Endothelial cell (in vitro differentiated cells): ENCODE measurements at regions not wholly inside any gene's neighbourhood (a gene's known extent, or its start where the extent isn't known, plus 50 kb on each side); places are given as distances from the start of the nearest gene placed in this dataset.

Source experiments
- DNase-seq: peaks from one replicate; pipeline ENCODE4 v3.0.0; 2021; ENCODE audit warnings: low spot score
- H3K27ac Mint-ChIP-seq: one replicate; pipeline ENCODE4 v1.8.0; 2021; ENCODE audit warnings: mixed read lengths, inconsistent platforms; ENCODE audit not compliant: unreplicated experiment
- H3K27me3 Mint-ChIP-seq: one replicate; pipeline ENCODE4 v1.8.0; 2021; ENCODE audit warnings: mild to moderate bottlenecking, moderate library complexity, mixed read lengths, inconsistent platforms; ENCODE audit not compliant: unreplicated experiment
- H3K36me3 Mint-ChIP-seq: one replicate; pipeline ENCODE4 v1.8.0; 2021; ENCODE audit warnings: mild to moderate bottlenecking, low read depth, mixed read lengths, inconsistent platforms; ENCODE audit not compliant: unreplicated experiment
- H3K4me1 Mint-ChIP-seq: one replicate; pipeline ENCODE4 v1.8.0; 2021; ENCODE audit warnings: mild to moderate bottlenecking, mixed read lengths, inconsistent platforms; ENCODE audit not compliant: unreplicated experiment
- H3K4me3 Mint-ChIP-seq: one replicate; pipeline ENCODE4 v1.8.0; 2021; ENCODE audit warnings: mild to moderate bottlenecking, mixed read lengths, inconsistent platforms; ENCODE audit not compliant: unreplicated experiment
- H3K9me3 Mint-ChIP-seq: one replicate; pipeline ENCODE4 v1.8.0; 2021; ENCODE audit warnings: mixed read lengths, inconsistent platforms; ENCODE audit not compliant: unreplicated experiment
- CTCF ChIP-seq: fragments of 200-600 bp; sonication (generic); IDR thresholded peaks from one replicate; pipeline ENCODE4 v1.5.0; 2021; ENCODE audit warnings: antibody characterized with exemption; ENCODE audit not compliant: unreplicated experiment

GRCh38 chr13:42393573-42394360, 121.8 kb downstream of the AKAP11 start:
- Mint-ChIP-seq H3K9me3 (no peaks in the 10 kb centered on the region), H3K4me1 (peaks cover 17% of the 10 kb centered on the region), H3K36me3 (no peaks in the 10 kb centered on the region), H3K4me3 (no peak overlapping the region), H3K27me3 (peaks cover 6% of the 10 kb centered on the region), H3K27ac (peak overlapping the region; percentile 26)
- TF ChIP-seq CTCF: no peak
- no peak for DNase-seq

- TF ChIP-seq CTCF: no peak
- no peak for DNase-seq
- no peaks in the 10 kb centered on the region for H3K9me3 Mint-ChIP-seq
- H3K36me3 Mint-ChIP-seq: no peaks in the 10 kb centered on the region
- H3K4me3 Mint-ChIP-seq: no peak overlapping the region
- peaks cover 17% of the 10 kb centered on the region for H3K4me1 Mint-ChIP-seq
- peaks cover 6% of the 10 kb centered on the region for H3K27me3 Mint-ChIP-seq
- H3K27ac Mint-ChIP-seq: peak overlapping the region; percentile 26
Measured at GRCh38 chr13:42394361-42394708, 122.4 kb downstream of the AKAP11 start.

- H3K27ac Mint-ChIP-seq: no peak overlapping the region
- no peaks in the 10 kb centered on the region for H3K36me3 Mint-ChIP-seq
- no peak overlapping the region for H3K4me3 Mint-ChIP-seq
- H3K9me3 Mint-ChIP-seq: no peaks in the 10 kb centered on the region
- no peak for TF ChIP-seq CTCF
- no peak for DNase-seq
- peaks cover 6% of the 10 kb centered on the region for H3K27me3 Mint-ChIP-seq
- H3K4me1 Mint-ChIP-seq: peaks cover 17% of the 10 kb centered on the region
Measured at GRCh38 chr13:42394711-42395085, 122.7 kb downstream of the AKAP11 start.

- peaks cover 6% of the 10 kb centered on the region for H3K27me3 Mint-ChIP-seq
- no peaks in the 10 kb centered on the region for H3K36me3 Mint-ChIP-seq
- no peak for DNase-seq
- no peaks in the 10 kb centered on the region for H3K9me3 Mint-ChIP-seq
- H3K4me1 Mint-ChIP-seq: peaks cover 17% of the 10 kb centered on the region
- TF ChIP-seq CTCF: no peak
- no peak overlapping the region for H3K4me3 Mint-ChIP-seq
- H3K27ac Mint-ChIP-seq: no peak overlapping the region
Measured at GRCh38 chr13:42395086-42395821, 123.3 kb downstream of the AKAP11 start.

GRCh38 chr13:42396501-42396900, 124.5 kb downstream of the AKAP11 start:
- no peak for DNase-seq
- H3K27ac Mint-ChIP-seq: no peak overlapping the region

More at GRCh38 chr13:42396501-42396900, 124.5 kb downstream of the AKAP11 start:
- no peak for TF ChIP-seq CTCF
- no peak overlapping the region for H3K4me3 Mint-ChIP-seq
- H3K27me3 Mint-ChIP-seq: peaks cover 6% of the 10 kb centered on the region
- no peaks in the 10 kb centered on the region for H3K36me3 Mint-ChIP-seq
- H3K4me1 Mint-ChIP-seq: peaks cover 17% of the 10 kb centered on the region
- no peaks in the 10 kb centered on the region for H3K9me3 Mint-ChIP-seq
